H9 (cell line): ENCODE measurements at regions not wholly inside any gene's neighbourhood (a gene's known extent, or its start where the extent isn't known, plus 50 kb on each side); places are given as distances from the start of the nearest gene placed in this dataset.

ENCODE experiments used
- DNase-seq: peaks from one replicate; pipeline ENCODE4 v3.0.0-alpha.2; 2017
- H2AFZ ChIP-seq: one replicate; pipeline ENCODE4 v1.6.1; 2013; ENCODE audit warnings: mild to moderate bottlenecking, low read length, control low read depth, moderate library complexity
- H2AK5ac ChIP-seq: 2 replicates; pipeline ENCODE4 v1.6.1; 2013; ENCODE audit warnings: low read length, control low read depth, mixed read lengths; ENCODE audit not compliant: insufficient read length
- H2BK120ac ChIP-seq: one replicate; pipeline ENCODE4 v1.6.1; 2013; ENCODE audit warnings: low read depth, mild to moderate bottlenecking, low read length, control low read depth, inconsistent platforms; ENCODE audit not compliant: poor library complexity, severe bottlenecking
- H2BK12ac ChIP-seq: 2 replicates; pipeline ENCODE4 v1.6.1; 2013; ENCODE audit warnings: low read length, control low read depth, mixed read lengths, low read depth; ENCODE audit not compliant: insufficient read length
- H2BK15ac ChIP-seq: 2 replicates; pipeline ENCODE4 v1.6.1; 2013; ENCODE audit warnings: low read depth, low read length, control low read depth
- H2BK20ac ChIP-seq: one replicate; pipeline ENCODE4 v1.6.1; 2013; ENCODE audit warnings: low read depth, mild to moderate bottlenecking, low read length, control low read depth, inconsistent platforms; ENCODE audit not compliant: poor library complexity, severe bottlenecking
- H2BK5ac ChIP-seq: 2 replicates; pipeline ENCODE4 v1.6.1; 2013; ENCODE audit warnings: low read length, control low read depth, mixed read lengths; ENCODE audit not compliant: insufficient read length
- H3K14ac ChIP-seq: 2 replicates; pipeline ENCODE4 v1.6.1; 2013; ENCODE audit warnings: low read length, control low read depth; ENCODE audit not compliant: insufficient read depth
- H3K18ac ChIP-seq: 2 replicates; pipeline ENCODE4 v1.6.1; 2013; ENCODE audit warnings: low read depth, mild to moderate bottlenecking, mixed read lengths, low read length, control low read depth; ENCODE audit not compliant: insufficient read length
- H3K23ac ChIP-seq: 2 replicates; pipeline ENCODE4 v1.6.1; 2013; ENCODE audit warnings: low read length, control low read depth, mixed read lengths, low read depth; ENCODE audit not compliant: insufficient read length
- H3K23me2 ChIP-seq: 2 replicates; pipeline ENCODE4 v1.6.1; 2013; ENCODE audit warnings: low read depth, mild to moderate bottlenecking, mixed read lengths, low read length, control low read depth; ENCODE audit not compliant: insufficient read length, poor library complexity, severe bottlenecking
- H3K27ac ChIP-seq: 2 replicates; pipeline ENCODE4 v1.5.1; 2013; ENCODE audit warnings: low read length, control low read depth, mixed read lengths, low read depth; ENCODE audit not compliant: insufficient read length
- H3K27me3 ChIP-seq: 2 replicates; pipeline ENCODE4 v1.6.1; 2013; ENCODE audit warnings: low read length, control low read depth, inconsistent platforms; ENCODE audit not compliant: insufficient read depth
- H3K4ac ChIP-seq: 2 replicates; pipeline ENCODE4 v1.6.1; 2013; ENCODE audit warnings: low read depth, mild to moderate bottlenecking, control low read depth, inconsistent platforms, low read length, moderate library complexity
- H3K4me1 ChIP-seq: 2 replicates; pipeline ENCODE4 v1.6.1; 2013; ENCODE audit warnings: low read length, control low read depth, inconsistent platforms; ENCODE audit not compliant: insufficient read depth
- H3K4me2 ChIP-seq: 2 replicates; pipeline ENCODE4 v1.6.1; 2013; ENCODE audit warnings: low read length, control low read depth, mixed read lengths; ENCODE audit not compliant: insufficient read length, insufficient read depth
- H3K56ac ChIP-seq: 2 replicates; pipeline ENCODE4 v1.6.1; 2013; ENCODE audit warnings: low read depth, mild to moderate bottlenecking, mixed read lengths, low read length, control low read depth; ENCODE audit not compliant: insufficient read length
- H3K79me1 ChIP-seq: 2 replicates; pipeline ENCODE4 v1.6.1; 2013; ENCODE audit warnings: low read depth, mild to moderate bottlenecking, moderate library complexity, low read length, control low read depth, inconsistent platforms; ENCODE audit not compliant: insufficient read depth, poor library complexity, severe bottlenecking
- H3K79me2 ChIP-seq: 2 replicates; pipeline ENCODE4 v1.6.1; 2013; ENCODE audit warnings: low read length, control low read depth, inconsistent platforms; ENCODE audit not compliant: insufficient read depth
- H3K9ac ChIP-seq: 2 replicates; pipeline ENCODE4 v1.6.1; 2013; ENCODE audit warnings: low read length, control low read depth, mixed read lengths; ENCODE audit not compliant: insufficient read length; ENCODE audit errors: extremely low read depth
- H3K9me3 ChIP-seq: one replicate; pipeline ENCODE4 v1.6.1; 2013; ENCODE audit warnings: low read depth, low read length, inconsistent platforms; ENCODE audit not compliant: control insufficient read depth
- H3T11ph ChIP-seq: one replicate; pipeline ENCODE4 v1.6.1; 2013; ENCODE audit warnings: mild to moderate bottlenecking, low read length, control low read depth, inconsistent platforms
- H4K20me1 ChIP-seq: one replicate; pipeline ENCODE4 v1.6.1; 2013; ENCODE audit not compliant: control insufficient read depth, insufficient read length, insufficient read depth
- H4K5ac ChIP-seq: 2 replicates; pipeline ENCODE4 v1.6.1; 2013; ENCODE audit warnings: low read depth, mild to moderate bottlenecking, mixed read lengths, low read length, control low read depth; ENCODE audit not compliant: insufficient read length
- H4K8ac ChIP-seq: replicated peaks from 2 replicates; pipeline ENCODE4 v1.6.1; 2013; ENCODE audit warnings: low read length, control low read depth, mixed read lengths, low read depth; ENCODE audit not compliant: insufficient read length
- H4K91ac ChIP-seq: 2 replicates; pipeline ENCODE4 v1.6.1; 2013; ENCODE audit warnings: low read depth, mild to moderate bottlenecking, moderate library complexity, mixed read lengths, low read length, control low read depth; ENCODE audit not compliant: insufficient read length
- H3K27ac Mint-ChIP-seq, 3 experiments: 2 replicates in 2 of 3; 3 replicates in 1 of 3; pipeline ENCODE4 v1.8.0; 2020 to 2021; ENCODE audit warnings: mixed read lengths in 3 of 3, mild to moderate bottlenecking in 1 of 3, moderate library complexity in 1 of 3
- H3K27me3 Mint-ChIP-seq: 2 replicates; pipeline ENCODE4 v1.8.0; 2021; ENCODE audit warnings: low read depth, mild to moderate bottlenecking, moderate library complexity, mixed read lengths
- H3K36me3 Mint-ChIP-seq, 3 experiments: 2 replicates in 2 of 3; 3 replicates in 1 of 3; pipeline ENCODE4 v1.8.0; 2020 to 2021; ENCODE audit warnings: low read depth in 3 of 3, mixed read lengths in 3 of 3; ENCODE audit not compliant: insufficient read depth in 1 of 3
- H3K4me1 Mint-ChIP-seq, 2 experiments: 2 replicates each; pipeline ENCODE4 v1.8.0; 2020; ENCODE audit warnings: mixed read lengths in 2 of 2
- H3K4me3 Mint-ChIP-seq, 2 experiments: 2 replicates in 1 of 2; 3 replicates in 1 of 2; pipeline ENCODE4 v1.8.0; 2020 to 2021; ENCODE audit warnings: mild to moderate bottlenecking in 2 of 2, mixed read lengths in 2 of 2, moderate library complexity in 1 of 2
- H3K9me3 Mint-ChIP-seq, 2 experiments: 2 replicates in 1 of 2; 3 replicates in 1 of 2; pipeline ENCODE4 v1.8.0; 2020; ENCODE audit warnings: mild to moderate bottlenecking in 2 of 2, mixed read lengths in 2 of 2, moderate library complexity in 1 of 2
- CTCF ChIP-seq: fragments of 200-600 bp; sonication (generic); conservative IDR thresholded peaks from 3 replicates; pipeline ENCODE4 v1.8.0; 2021; ENCODE audit warnings: antibody characterized with exemption, mild to moderate bottlenecking
- WGBS: extraction: QIAGEN DNeasy Blood & Tissue Kit; methylation state at CpG from one replicate; pipeline ENCODE4 v1.1.7; 2013; ENCODE audit warnings: missing lambda C conversion rate, low lambda C conversion rate, mixed read lengths; ENCODE audit not compliant: insufficient read length; ENCODE audit errors: extremely low coverage; 5-methylcytosine and 5-hydroxymethylcytosine counted together

GRCh38 chr2:51483720-51484119, 451.8 kb upstream of the NRXN1 start:
- H3K4me3 Mint-ChIP-seq: no peak overlapping the region

More at GRCh38 chr2:51483720-51484119, 451.8 kb upstream of the NRXN1 start:
- no peak overlapping the region for H3K56ac ChIP-seq
- no peak for TF ChIP-seq CTCF
- H3K9me3 ChIP-seq: no peaks in the 10 kb centered on the region
- no peaks in the 10 kb centered on the region for H4K20me1 ChIP-seq
- no peak overlapping the region for H3K27ac Mint-ChIP-seq
- no peak overlapping the region for H2BK15ac ChIP-seq
- no peaks in the 10 kb centered on the region for H3K79me1 ChIP-seq
- H2BK5ac ChIP-seq: no peak overlapping the region
- DNase-seq: no peak
- H3K4me1 ChIP-seq: no peaks in the 10 kb centered on the region
- no peaks in the 10 kb centered on the region for H3K27me3 Mint-ChIP-seq
- no peak overlapping the region for H4K8ac ChIP-seq
- H2AFZ ChIP-seq: no peak overlapping the region
- H3K23ac ChIP-seq: no peak overlapping the region
- H3K14ac ChIP-seq: no peak overlapping the region
- no peak overlapping the region for H3K4ac ChIP-seq
- H3K18ac ChIP-seq: no peak overlapping the region
- H2AK5ac ChIP-seq: no peak overlapping the region
- no peak overlapping the region for H2BK20ac ChIP-seq
- no peaks in the 10 kb centered on the region for H3K27me3 ChIP-seq
- H3K4me1 Mint-ChIP-seq: no peaks in the 10 kb centered on the region
- H3T11ph ChIP-seq: no peak overlapping the region
- H3K79me2 ChIP-seq: no peaks in the 10 kb centered on the region
- H4K5ac ChIP-seq: no peak overlapping the region
- H3K9ac ChIP-seq: no peak overlapping the region
- H4K91ac ChIP-seq: no peak overlapping the region
- no peak overlapping the region for H3K4me2 ChIP-seq
- no peaks in the 10 kb centered on the region for H3K23me2 ChIP-seq
- no peak overlapping the region for H2BK120ac ChIP-seq
- H3K9me3 Mint-ChIP-seq: no peaks in the 10 kb centered on the region
- no peak overlapping the region for H3K27ac ChIP-seq
- H3K36me3 Mint-ChIP-seq: no peaks in the 10 kb centered on the region
- no peak overlapping the region for H2BK12ac ChIP-seq
- WGBS: no CpG with 5 or more reads among the region's 1 CpG
